HFF-Myc (cell line): ENCODE measurements at regions not wholly inside any gene's neighbourhood (a gene's known extent, or its start where the extent isn't known, plus 50 kb on each side); places are given as distances from the start of the nearest gene placed in this dataset.

Source experiments
- DNase-seq: peaks from one replicate; pipeline ENCODE4 v3.0.0-alpha.2; 2011; ENCODE audit warnings: low read depth; ENCODE audit errors: extremely low read depth
- H3K4me3 ChIP-seq: replicated peaks from 2 replicates; pipeline ENCODE4 v1.5.1; 2011; ENCODE audit warnings: low read depth, mild to moderate bottlenecking, control low read depth, low read length
- CTCF ChIP-seq: IDR thresholded peaks from 2 replicates; pipeline ENCODE4 v1.5.1; 2012; ENCODE audit warnings: mild to moderate bottlenecking, low read depth, low read length, control low read depth; ENCODE audit errors: missing control alignments

GRCh38 chr18:42275949-42276730 lies 321.1 kb downstream of the PIK3C3 start:
- no peak for DNase-seq
- no peak for TF ChIP-seq CTCF
- H3K4me3 ChIP-seq: no peak overlapping the region

GRCh38 chr18:42281124-42281523 lies 326.1 kb downstream of the PIK3C3 start:
- TF ChIP-seq CTCF: no peak
- DNase-seq: no peak
- H3K4me3 ChIP-seq: no peak overlapping the region

GRCh38 chr18:42281851-42282250 lies 326.8 kb downstream of the PIK3C3 start:
- no peak for TF ChIP-seq CTCF
- H3K4me3 ChIP-seq: no peak overlapping the region
- DNase-seq: no peak

GRCh38 chr18:42287047-42287446 lies 332.0 kb downstream of the PIK3C3 start:
- TF ChIP-seq CTCF: no peak
- H3K4me3 ChIP-seq: no peak overlapping the region
- DNase-seq: no peak

GRCh38 chr18:42288129-42288528 lies 333.1 kb downstream of the PIK3C3 start:
- H3K4me3 ChIP-seq: no peak overlapping the region
- TF ChIP-seq CTCF: no peak
- no peak for DNase-seq

- TF ChIP-seq CTCF: no peak
- H3K4me3 ChIP-seq: no peak overlapping the region
- no peak for DNase-seq
Measured at GRCh38 chr18:42289526-42289925, 334.5 kb downstream of the PIK3C3 start.
